Amniotic stem cell (primary cell): ENCODE measurements at regions not wholly inside any gene's neighbourhood (a gene's known extent, or its start where the extent isn't known, plus 50 kb on each side); places are given as distances from the start of the nearest gene placed in this dataset.

Experiments
- DNase-seq: peaks from one replicate; lab custom pipeline; 2025; lab: John Stamatoyannopoulos, UW

GRCh38 chr4:126038502-126039144 is 723.9 kb downstream of the FAT4 start:
- no peak for DNase-seq

- no peak for DNase-seq
These were observed 731.4 kb downstream of the FAT4 start for GRCh38 chr4:126046081-126046614.

GRCh38 chr4:126047114-126047513 is 732.4 kb downstream of the FAT4 start:
- DNase-seq: no peak

- peak; percentile 62 for DNase-seq
These were observed 737.1 kb downstream of the FAT4 start for GRCh38 chr4:126051689-126052424.

- no peak for DNase-seq
These were observed 741.4 kb downstream of the FAT4 start for GRCh38 chr4:126056116-126056650.

GRCh38 chr4:126057371-126057770 is 742.6 kb downstream of the FAT4 start:
- no peak for DNase-seq

GRCh38 chr4:126058596-126058995 is 743.8 kb downstream of the FAT4 start:
- DNase-seq: no peak

- DNase-seq: no peak
These were observed 746.9 kb downstream of the FAT4 start for GRCh38 chr4:126061655-126062054.

- DNase-seq: no peak
These were observed 750.3 kb downstream of the FAT4 start for GRCh38 chr4:126065016-126065415.

- peak; percentile 12 for DNase-seq
These were observed 756.9 kb downstream of the FAT4 start for GRCh38 chr4:126071346-126072333.

GRCh38 chr4:126081336-126081735 is 766.6 kb downstream of the FAT4 start:
- no peak for DNase-seq

GRCh38 chr4:126086041-126086440 is 771.3 kb downstream of the FAT4 start:
- no peak for DNase-seq

- DNase-seq: no peak
These were observed 772.3 kb downstream of the FAT4 start for GRCh38 chr4:126087101-126087500.

- no peak for DNase-seq
These were observed 782.5 kb downstream of the FAT4 start for GRCh38 chr4:126097155-126097799.

- no peak for DNase-seq
These were observed 791.9 kb downstream of the FAT4 start for GRCh38 chr4:126106658-126107057.

- DNase-seq: no peak
These were observed 795.1 kb downstream of the FAT4 start for GRCh38 chr4:126109836-126110235.

- no peak for DNase-seq
These were observed 798.3 kb downstream of the FAT4 start for GRCh38 chr4:126113058-126113457.

- no peak for DNase-seq
These were observed 809.0 kb downstream of the FAT4 start for GRCh38 chr4:126123611-126124325.

GRCh38 chr4:126124818-126125217 is 810.1 kb downstream of the FAT4 start:
- no peak for DNase-seq

GRCh38 chr4:126130215-126130614 is 815.5 kb downstream of the FAT4 start:
- no peak for DNase-seq
